Stimulated activated CD4-positive, alpha-beta T cell treated with anti-CD3 and anti-CD28 coated beads, TNF-alpha, amount 100 ng/mL, for 48 hours (primary cell): ENCODE measurements at regions not wholly inside any gene's neighbourhood (a gene's known extent, or its start where the extent isn't known, plus 50 kb on each side); places are given as distances from the start of the nearest gene placed in this dataset.

ENCODE experiments used
- DNase-seq, 3 donors: peaks; one replicate each; pipeline ENCODE4 v3.0.0-alpha.2; 2020; ENCODE audit warnings: low read depth in 3 of 3

DNA sequence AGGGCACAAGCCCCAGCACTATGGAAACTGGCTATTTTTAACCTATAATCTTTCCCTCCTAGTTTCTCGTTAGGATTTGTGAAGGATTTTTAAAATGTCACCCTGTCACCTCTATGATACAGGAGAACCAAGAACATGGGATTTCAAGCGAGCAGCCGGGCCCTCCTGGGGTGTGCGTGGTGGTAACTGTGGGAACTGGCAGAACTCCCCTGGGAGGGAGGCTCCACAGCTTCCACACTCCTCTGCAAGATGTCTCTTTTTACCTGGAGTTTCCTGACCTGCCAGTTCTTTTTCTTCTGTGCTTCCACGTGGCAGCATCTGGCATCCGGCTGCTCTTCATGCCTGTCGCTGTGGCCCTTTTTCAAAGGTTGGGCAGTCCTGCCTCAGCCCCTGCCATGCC, 386.3 kb upstream of the MYT1L start:
- DNase-seq: no peak

DNA sequence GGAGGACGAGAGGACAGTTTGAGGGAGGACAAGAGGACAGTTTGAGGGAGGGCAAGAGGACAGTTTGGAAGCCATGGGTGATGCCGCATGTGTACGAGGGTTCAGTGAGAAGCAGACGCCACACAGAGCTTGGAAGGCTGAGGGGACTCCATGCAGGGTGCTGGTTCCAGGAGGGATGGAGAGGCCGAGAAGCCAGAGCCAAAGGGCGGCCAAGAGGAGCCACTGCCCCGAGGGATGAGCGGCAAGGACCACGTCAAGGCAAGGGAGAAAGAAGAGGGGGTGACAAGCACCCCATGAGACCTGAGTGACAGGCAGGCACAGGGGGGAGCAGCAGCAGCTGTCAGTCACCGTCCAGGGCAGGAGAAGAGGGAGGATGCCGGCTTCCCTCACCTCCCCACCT, 385.7 kb upstream of the MYT1L start:
- no peak for DNase-seq

DNA sequence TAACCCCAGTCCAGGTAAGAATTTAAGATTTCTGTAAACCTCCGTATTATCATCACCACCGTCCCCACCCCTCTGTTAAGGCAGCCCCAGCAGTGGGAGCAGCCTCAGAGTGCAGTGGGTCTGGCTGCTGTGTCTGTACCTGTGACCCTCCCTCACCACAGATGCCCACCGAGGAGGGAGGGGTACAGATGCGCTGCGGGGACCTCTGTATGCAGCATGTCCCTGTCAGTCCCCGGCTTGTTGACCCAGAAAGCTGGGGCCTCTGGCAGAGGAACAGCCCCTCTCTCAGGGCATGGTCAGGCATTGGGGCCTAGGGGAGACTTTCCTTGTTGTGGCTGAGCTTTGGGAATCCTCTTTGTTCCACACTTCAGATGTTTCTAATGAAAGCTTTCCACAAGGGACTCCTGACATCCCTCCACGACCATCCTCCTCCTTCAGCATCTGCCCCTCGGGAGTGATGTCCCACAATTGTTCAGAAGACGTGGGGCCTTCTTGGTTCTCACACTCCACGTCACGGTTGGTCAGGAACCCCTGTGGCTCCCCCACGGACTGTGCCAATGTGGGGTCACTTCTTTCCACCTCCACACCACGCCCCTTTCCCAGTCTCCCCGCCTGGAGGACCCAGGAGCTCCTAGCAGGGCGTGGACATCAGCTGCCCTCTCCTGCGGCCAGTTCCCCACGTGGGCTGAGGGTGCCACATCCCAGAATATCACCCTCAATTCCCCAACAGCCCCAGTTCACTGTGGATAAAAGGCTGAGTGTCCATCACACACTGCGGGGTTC, 384.2 kb upstream of the MYT1L start:
- no peak for DNase-seq

DNA sequence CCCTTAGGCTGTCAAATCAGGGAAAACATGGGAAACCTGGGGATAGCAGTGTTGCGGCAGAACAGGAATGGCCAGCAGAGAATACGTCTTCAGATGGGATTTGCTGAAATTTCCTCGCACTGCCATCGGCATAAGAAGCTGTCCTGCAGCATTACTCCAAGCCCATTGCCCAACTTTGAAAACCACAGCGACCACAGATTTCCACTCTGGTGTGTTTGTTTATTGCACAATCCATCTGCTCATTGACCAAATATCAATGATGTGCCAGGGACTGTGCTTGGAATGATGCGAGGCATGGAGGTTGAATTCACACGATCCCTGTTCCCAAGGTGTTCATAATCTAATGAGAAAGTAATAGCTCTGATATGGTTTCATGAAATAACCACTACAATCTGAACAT, 383.3 kb upstream of the MYT1L start:
- DNase-seq: no peak

DNA sequence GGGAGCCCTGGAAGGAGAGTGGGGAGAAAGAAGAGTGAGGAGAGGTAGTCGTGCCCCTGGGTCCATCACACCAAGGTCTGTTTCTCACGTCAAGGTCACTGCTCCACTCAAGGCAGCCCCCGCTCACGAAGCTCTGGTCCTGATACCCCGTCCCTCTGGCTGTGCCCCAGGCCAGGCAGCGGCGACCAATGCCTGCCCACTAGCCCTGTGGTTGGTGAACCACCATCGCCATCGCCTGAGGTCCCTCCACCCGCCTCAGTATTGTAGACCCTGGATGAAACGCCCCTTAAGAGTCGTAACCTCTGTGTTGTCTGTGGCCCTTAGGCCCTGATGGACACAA, 378.3 kb upstream of the MYT1L start:
- DNase-seq: no peak

DNA sequence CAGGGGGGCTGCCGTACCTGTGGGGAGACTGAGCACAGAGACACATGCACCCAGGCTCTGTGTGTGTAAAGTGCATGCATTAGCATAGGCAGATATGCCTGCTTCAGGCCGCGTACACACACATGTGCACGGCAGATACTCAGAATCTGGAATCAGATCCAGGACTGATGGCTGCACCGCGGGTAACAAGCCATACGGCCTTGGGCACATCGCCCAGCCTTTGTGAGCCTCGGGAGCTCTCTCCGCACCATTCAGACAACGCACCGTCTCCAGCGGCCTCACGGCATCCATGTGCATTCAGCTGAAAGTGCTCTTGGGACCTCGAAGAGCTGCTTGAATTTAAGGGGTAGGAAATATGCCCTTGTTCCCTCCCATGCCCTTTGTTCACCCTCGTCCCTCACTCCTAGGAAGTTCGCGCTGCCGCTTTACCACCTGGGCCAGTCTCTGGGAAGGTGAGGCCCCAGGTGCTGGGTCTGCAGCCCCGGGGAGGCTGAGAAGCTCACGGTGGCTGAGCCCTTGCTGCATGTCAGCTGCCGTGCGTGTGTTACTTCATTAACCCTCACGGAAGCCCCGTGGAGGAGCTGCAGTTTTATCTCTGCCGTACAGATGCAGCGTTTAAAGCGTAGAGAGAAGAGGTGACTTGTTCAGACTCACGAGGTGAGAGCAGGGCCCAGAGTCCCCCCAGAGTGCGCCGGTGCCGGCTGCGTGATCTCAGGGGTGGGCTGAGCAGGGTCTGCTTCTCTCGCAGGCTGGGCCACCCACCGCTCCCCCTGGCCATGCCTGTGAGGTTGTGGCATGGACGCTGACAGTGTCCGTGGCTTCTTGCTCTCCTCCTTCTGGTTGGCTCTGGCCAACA, 377.7 kb upstream of the MYT1L start:
- no peak for DNase-seq

DNA sequence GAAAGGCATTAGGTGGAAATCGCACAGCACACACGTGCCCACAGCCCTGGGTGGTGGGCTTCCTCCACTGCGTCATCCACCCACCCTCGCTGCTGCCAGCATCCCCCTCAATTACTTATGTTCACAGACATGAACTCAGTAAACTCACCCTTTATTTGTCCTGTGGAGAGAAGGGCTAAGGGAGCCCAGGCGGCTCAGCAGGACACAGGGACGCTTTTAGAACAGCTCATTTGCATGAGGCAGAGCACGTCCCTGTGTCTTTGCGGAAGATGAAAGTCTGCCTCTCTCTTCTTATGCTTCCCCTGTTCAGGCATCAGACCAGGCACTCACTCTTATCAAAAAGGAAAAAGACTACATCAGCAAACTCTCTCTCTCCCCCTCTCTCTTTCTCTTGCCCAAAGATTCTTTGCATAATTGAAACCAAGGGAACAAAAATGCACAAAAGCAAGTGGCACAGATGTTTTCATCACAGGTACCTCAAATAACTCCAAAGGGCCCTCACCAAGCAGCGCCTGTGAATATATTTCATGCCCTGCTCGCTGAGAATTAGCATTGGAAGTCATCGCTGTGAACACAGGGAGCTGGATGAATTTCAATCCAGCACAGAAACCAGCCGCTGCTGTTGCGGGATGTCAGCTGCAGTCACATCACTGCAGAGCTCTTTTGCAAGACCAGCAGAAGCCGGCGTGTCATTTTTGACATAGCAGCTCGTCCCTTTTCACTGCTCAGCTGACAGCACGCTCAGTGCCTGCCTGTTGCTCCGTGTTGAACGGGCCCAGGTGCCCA, 376.3 kb upstream of the MYT1L start:
- no peak for DNase-seq

DNA sequence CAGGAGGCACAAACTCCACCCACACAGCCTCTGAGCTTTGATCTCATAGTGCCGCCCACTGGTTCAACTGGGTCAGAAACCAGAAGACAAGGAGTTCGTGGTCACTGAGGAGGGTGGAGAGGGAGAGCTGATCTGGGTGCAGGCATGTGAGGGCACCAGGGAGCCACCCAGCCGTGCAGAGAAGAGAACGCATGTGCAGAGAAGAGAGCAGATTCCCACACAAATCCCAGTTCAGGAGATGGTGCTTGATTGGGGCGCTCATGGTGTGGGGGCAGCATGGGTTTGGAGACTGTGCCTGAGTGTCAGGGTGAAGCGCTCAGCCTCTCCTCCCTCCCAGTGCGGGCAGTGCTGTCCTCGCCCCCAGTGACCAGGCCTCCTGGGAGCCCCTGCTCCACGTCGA, 375.2 kb upstream of the MYT1L start:
- no peak for DNase-seq

DNA sequence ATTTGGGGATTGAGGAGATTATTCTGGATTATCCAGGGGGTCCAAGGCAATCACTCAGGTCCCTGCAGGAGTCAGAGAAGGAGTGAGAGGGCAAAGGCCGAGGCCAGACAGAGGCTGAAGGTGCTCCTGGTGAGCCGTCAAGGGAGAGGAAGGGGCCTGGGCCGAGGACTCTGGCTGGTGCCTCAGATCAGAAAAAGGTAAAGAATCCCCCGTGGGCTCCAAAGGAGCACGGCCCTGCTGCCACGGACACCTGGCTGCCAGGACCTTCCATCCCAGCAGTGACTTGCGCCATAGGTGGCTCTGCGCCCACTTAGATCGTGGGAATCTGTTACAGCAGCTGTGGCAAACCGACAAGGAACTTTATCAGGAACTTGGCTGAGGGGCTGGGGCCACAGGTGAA, 374.8 kb upstream of the MYT1L start:
- DNase-seq: no peak

DNA sequence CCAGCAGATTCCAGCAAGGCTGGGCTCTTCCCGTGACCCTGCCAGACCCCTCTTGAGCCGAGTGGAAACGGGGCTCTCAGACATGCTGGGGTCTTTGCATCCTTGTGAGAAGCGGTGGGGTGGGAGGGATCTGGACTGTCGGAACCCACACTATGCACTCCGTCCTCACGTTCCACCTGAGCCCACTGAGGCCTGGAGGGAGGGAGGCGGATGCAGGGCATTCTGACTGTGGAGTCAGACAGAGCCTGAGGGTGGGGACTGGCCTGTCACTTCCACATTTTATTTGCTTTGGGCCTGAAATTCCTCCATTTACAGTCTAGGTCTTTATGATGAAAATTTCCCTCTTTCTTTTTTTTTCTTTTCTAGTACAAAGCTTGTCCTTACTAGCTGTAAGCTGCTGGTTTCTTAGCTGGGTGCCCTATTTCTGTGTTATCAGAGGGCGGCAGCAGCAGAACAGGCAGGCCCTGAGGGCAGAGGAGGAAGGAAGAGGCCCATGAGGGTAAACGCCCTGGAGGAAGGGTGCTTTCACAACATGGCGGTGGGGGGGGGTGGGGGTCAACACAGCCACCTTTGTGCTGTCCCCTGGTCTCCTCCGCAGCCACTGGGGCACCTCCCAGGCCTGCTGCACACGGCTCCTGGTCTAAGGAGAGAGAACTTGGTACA, 373.5 kb upstream of the MYT1L start:
- DNase-seq: no peak

DNA sequence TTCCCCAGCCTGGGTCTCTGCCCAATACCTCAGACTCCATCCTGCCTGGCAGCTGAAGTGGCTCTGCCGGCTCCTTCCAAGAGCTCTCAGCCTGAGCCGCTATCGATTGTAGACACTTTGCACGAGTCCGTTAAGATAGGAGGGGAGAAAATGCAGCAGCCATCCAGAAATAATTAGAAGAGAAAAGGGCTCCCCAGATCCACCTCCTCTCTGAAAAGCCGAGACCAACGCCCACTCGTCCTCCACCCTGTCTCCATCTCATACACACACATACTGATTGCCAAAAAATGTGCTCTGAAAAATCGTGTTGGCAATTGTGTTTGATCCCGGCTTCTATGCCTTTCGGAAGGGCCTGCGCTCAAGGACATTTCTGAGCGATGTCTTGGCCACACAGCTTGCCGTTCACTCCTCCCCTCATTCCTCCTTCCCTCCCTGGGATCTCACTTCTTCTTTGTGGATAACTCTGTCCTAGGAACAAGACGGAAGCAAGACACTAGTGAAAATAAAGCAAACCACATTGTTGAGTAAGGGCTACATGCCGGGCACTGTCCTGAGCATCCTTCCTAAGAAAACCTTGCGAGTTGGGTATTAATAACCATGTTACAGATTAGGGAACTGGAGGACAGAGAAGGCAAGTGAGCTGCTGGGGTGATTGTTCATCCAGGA, 372.8 kb upstream of the MYT1L start:
- DNase-seq: no peak

DNA sequence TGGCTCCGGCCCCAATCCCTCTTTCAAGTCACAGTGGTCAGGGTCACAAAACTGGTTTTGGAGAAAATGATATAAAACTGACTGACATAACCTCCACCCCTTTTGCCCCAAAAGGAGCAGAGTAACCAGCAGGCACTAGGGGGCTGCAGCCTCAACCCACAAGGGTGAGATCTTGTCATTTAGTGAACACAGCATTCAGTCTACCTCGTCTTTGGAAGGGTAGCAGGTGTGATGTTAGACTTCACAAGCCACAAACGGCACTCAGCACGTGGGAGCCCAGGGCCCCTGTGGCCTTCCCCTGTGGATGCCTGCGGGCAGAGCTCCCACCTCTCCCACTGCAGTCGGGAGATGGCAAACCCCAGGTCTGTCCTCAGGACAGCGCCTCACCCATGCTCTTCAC, 372.1 kb upstream of the MYT1L start:
- no peak for DNase-seq

DNA sequence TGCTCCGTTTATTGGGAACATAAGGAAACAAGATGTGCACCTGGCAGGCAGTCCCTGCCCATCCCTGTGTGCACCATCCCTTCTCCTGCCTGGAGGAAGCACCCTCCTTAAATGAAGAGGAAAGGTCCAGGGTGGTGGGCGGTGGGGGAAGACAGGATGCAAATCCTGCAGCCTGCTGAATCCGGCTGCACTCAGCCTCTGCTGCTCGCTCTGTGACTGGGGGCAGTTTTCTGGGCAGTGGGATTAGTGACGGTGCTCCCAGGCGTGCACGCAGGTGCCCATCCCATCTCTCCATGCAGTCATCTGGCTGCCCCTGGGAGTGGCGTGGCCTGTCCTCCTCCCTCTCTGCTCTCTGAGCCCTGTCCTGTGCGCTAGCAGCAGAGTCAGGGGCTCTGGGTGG, 371.3 kb upstream of the MYT1L start:
- DNase-seq: no peak

DNA sequence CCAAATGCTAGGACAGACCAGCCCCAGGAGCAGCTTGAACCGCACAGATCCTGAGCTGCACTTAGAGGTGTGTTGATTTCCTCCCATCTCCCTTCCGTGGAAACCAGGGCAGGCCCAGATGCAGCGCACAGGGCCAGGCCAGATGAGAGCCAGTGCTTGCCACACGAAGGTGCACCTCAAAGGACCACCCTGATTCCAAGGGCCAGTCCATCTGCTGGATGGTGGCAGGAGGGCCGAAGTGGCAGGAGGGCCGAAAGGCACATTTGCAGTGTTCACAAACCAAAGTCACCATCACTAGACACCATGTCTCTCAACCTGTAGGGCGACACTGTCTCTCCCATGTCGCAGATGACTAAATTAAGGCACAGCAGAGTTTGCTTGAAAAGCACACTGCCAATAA, 370.7 kb upstream of the MYT1L start:
- DNase-seq: no peak

DNA sequence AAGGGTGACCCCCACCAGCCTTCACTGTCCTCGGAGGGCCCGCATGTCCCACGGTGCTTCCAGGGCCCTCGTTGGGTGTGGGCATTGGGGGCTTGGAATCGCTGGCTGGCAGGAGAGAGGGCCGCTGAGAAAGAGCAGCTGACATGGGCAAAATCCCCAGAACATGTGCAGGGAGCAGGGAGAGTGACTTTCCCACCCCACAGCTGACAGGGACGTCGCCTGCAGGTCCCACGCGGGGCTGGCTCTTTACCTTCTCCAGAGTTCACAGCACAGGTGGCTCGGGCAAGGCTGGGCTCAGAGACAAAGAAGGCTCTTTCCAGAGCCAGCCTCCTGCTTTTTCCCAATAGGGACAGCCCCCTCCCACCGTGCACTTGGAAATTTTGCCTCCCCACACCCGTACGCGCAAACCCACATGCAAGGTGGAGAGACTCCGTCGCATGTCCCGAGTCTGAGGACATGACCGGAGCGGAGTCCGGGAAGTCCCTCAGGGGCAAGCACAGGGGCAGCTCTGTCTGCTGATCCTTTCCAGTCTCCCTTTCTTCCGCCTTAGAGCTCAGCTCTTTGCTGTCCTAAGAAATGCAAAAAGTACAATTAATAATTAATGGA, 370.2 kb upstream of the MYT1L start:
- no peak for DNase-seq

DNA sequence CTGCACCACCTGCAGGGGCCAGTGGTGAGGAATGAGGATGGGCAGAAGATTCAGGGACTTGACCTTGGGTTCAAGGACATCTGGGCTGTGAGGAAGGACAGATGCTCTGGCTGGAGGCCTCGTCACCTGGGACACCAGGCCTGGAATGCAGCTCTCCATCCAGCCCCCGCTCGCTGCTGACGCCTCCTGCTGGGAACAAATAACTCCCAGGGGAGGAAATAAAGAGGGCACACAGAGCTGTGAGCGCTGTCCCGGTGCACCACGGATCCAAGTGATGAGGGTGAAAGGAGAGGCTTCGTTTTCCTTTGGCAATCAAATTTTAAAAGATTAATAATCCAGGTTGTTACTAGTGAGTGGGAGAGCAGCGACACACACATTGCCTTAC, 368.0 kb upstream of the MYT1L start:
- no peak for DNase-seq

DNA sequence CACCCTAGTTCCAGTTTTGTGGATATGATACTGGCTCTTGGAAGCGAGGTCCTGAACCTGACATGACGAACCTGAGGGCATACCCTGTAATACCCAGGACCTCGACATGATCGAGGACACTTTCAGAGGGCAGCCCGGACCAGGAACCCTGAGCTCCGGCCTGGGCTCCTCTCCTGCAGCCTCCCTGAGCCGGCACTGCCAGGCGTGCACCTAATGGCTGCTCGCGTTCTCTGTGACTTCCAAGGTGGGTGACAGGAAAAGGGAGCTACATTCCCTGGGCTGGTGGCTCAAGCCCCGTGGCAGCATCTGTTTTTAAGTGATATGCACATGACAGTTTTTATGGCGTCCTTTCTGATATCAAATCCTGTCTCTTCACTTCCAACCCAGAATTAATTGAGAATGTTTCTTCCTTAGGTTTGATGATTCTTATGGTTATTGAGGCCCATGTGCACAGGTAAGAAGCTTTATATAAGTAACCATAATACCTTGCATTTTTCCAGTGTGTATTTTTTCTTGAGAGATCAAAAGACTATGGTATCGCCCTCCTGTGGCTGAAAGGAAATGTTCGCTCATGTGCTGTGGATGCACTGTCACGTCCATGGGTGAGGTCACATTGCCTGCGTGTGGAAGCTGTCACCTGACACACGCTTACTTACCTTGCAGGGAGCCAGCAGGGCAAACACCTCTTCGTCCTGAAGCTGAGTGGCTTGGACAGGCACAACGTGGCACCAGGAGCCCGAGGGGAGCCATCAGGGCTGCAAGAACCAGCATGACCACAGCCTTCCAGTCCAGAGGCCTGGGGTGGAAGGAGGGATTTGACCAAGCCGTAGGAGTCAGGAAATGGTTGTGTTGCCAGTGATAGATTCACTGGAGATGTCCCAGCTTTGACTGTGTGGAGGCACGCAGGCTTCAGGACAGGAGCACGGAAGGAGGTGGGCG, 367.4 kb upstream of the MYT1L start:
- no peak for DNase-seq

DNA sequence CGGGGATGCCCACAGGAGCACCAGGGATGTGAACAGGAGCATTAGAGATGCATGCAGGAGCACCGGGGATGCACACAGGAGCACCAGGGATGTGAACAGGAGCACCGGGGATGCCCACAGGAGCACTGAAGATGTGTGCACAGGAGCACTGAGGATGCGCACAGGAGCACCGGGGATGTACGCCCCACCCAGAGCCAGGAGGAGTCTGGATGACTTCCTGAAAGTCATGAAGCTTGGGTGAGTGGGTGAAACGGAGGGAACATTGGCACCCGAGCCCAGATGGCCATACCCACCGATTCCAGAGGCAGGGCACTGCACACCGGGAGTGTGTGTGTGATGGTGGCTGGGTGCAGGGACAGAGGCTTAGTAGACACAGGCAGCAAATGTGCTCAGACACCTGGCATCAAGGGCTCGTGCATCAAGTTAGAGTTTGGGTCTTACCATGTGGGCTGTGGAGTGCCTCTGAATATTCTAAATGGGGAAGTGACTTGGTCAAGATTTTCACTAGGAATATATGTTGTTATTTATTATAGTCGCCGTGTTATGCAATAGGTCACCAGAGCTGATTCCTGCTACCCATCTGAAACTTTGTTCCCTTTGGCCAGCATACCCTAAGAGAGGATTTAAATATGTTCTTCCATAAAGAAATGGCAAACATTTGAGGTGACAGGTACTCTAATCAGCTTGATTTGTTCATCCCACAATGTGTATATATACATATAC, 365.8 kb upstream of the MYT1L start:
- DNase-seq: no peak

DNA sequence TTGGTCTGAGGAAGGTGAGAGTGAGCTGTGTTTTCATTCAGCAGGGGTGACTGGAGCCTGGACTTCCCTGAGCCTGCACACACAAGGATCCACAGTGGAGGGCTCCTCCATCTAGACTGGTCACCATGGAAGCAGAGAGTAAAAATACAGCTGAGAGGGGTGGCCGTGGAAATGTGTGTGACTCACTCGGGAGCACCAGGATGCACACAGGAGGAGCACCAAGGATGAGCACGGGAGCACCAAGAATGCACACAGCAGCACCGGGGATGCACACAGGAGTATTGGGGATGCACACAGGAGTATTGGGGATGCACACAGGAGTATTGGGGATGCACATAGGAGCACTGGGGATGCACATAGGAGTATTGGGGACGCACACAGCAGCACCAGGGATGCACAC, 365.2 kb upstream of the MYT1L start:
- DNase-seq: no peak
